ENCODE measurements at regions not wholly inside any gene's neighbourhood (a gene's known extent, or its start where the extent isn't known, plus 50 kb on each side); places are given as distances from the start of the nearest gene placed in this dataset.

DNA sequence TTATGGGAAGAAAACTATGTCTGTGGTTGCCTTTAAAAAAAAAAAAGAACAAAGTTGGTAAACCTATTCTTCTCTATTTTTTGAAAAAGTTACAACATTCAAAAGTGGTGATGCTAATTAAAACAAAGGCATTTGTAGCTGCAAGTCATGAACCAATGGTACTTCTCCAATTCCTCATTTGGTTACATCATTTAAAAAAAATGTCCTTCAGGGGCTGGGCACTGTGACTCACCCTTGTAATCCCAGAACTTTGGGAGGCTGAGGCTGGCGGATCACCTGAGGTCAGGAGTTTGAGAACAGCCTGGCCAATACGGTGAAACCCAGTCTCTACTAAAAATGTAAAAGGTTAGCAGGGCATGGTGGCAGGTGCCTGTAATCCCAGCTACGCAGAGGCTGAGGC is 574.6 kb downstream of the VGLL3 start:
- TF ChIP-seq, protein P1, sequence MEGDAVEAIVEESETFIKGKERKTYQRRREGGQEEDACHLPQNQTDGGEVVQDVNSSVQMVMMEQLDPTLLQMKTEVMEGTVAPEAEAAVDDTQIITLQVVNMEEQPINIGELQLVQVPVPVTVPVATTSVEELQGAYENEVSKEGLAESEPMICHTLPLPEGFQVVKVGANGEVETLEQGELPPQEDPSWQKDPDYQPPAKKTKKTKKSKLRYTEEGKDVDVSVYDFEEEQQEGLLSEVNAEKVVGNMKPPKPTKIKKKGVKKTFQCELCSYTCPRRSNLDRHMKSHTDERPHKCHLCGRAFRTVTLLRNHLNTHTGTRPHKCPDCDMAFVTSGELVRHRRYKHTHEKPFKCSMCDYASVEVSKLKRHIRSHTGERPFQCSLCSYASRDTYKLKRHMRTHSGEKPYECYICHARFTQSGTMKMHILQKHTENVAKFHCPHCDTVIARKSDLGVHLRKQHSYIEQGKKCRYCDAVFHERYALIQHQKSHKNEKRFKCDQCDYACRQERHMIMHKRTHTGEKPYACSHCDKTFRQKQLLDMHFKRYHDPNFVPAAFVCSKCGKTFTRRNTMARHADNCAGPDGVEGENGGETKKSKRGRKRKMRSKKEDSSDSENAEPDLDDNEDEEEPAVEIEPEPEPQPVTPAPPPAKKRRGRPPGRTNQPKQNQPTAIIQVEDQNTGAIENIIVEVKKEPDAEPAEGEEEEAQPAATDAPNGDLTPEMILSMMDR (IDR thresholded peaks at IDR 0.05): no peak
- TF ChIP-seq POLR2A (IDR thresholded peaks at IDR 0.05): no peak
